Bronchial epithelial cell (primary cell): ENCODE measurements at regions not wholly inside any gene's neighbourhood (a gene's known extent, or its start where the extent isn't known, plus 50 kb on each side); places are given as distances from the start of the nearest gene placed in this dataset.

ENCODE experiments used
- DNase-seq: peaks from one replicate; pipeline ENCODE4 v3.0.0-alpha.2; 2010; ENCODE audit warnings: low read depth
- FAIRE-seq: peaks from 2 replicates; lab custom pipeline; 2011; peaks lifted over from hg19 to GRCh38; lab: Jason Lieb, UNC
- H3K27me3 ChIP-seq: 2 replicates; pipeline ENCODE4 v1.5.1; 2011; ENCODE audit warnings: low read length; ENCODE audit not compliant: control insufficient read depth, insufficient read depth
- H3K36me3 ChIP-seq: 2 replicates; pipeline ENCODE4 v1.5.1; 2011; ENCODE audit warnings: low read length; ENCODE audit not compliant: control insufficient read depth, insufficient read depth
- H3K4me3 ChIP-seq: 2 replicates; pipeline ENCODE4 v1.5.1; 2011; ENCODE audit warnings: mild to moderate bottlenecking, low read depth, low read length, control low read depth
- TF ChIP-seq, protein P1 (sequence below): IDR thresholded peaks from 2 replicates; pipeline ENCODE4 v1.5.1; 2011; ENCODE audit warnings: mild to moderate bottlenecking, moderate library complexity, low read length, control low read depth, inconsistent platforms; ENCODE audit not compliant: insufficient read depth, severe bottlenecking

DNA sequence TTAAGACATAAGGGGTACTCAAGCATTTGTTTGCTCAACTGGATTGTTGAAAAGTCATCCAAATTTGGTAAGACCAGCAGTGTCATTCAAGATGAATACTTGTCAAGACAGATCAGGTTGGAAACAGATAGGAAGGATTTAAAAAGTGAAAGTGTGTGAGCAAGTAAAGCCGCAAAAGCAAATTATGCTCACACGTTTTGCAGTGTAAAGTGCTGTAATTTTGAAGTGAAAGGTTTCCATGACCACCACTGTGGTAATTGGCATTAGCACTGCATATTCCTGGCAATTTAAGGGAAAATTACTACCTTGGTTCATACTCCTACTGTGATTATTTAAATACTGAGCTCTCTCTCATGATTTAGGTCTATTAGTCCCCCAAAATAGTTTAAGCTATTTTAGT is 704.1 kb upstream of the CCDC179 start:
- Histone ChIP-seq H3K27me3 (no peaks in the 10 kb centered on the region), H3K4me3 (no peak overlapping the region), H3K36me3 (no peaks in the 10 kb centered on the region)
- FAIRE-seq (no peak), DNase-seq (peak; percentile 29)
- TF ChIP-seq, protein P1, sequence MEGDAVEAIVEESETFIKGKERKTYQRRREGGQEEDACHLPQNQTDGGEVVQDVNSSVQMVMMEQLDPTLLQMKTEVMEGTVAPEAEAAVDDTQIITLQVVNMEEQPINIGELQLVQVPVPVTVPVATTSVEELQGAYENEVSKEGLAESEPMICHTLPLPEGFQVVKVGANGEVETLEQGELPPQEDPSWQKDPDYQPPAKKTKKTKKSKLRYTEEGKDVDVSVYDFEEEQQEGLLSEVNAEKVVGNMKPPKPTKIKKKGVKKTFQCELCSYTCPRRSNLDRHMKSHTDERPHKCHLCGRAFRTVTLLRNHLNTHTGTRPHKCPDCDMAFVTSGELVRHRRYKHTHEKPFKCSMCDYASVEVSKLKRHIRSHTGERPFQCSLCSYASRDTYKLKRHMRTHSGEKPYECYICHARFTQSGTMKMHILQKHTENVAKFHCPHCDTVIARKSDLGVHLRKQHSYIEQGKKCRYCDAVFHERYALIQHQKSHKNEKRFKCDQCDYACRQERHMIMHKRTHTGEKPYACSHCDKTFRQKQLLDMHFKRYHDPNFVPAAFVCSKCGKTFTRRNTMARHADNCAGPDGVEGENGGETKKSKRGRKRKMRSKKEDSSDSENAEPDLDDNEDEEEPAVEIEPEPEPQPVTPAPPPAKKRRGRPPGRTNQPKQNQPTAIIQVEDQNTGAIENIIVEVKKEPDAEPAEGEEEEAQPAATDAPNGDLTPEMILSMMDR, result no peak

DNA sequence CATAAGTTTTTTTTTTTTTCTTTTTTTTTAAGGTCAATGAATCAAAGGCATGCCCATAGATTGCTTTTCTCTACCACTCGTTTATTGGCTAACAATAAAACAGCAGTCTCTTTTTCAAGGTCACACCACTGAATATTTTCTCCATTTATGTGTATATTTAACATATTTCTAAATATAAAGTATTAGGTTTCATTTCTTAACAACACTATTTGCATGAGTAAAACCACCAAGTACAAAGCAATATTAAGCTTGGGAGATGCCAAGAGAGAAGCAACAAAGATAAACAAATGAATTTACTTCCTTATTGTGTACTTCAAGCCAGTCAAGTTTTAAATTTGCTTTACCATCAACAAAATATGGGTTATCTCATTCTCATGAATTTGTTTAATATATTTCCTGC is 708.9 kb upstream of the CCDC179 start:
- FAIRE-seq (no peak), DNase-seq (no peak)
- H3K4me3 ChIP-seq, result no peak overlapping the region
- TF ChIP-seq, protein P1, result no peak
- H3K36me3 ChIP-seq, result no peaks in the 10 kb centered on the region
- no peaks in the 10 kb centered on the region for H3K27me3 ChIP-seq

DNA sequence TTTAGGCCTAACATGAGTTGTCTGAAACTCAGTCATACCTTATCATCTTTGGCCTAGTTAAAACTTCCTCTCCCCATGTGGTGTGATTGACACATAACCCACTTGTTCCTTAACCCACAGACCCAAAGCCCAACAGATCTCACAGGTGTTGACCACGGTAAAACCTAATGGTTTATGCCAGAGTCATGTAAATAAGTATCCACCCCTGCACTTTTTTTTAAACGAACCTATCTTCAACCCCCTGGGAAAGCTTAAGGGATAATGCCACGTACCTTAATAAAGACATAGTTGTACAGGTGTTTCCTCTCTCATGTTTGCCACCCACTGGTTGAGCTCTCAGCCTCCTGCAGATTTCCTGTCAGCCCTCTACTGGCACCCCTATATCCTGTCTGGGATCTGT is 709.3 kb upstream of the CCDC179 start:
- Histone ChIP-seq H3K36me3 (no peaks in the 10 kb centered on the region), H3K27me3 (no peaks in the 10 kb centered on the region), H3K4me3 (no peak overlapping the region)
- DNase-seq (no peak), FAIRE-seq (no peak)
- TF ChIP-seq, protein P1, result no peak

DNA sequence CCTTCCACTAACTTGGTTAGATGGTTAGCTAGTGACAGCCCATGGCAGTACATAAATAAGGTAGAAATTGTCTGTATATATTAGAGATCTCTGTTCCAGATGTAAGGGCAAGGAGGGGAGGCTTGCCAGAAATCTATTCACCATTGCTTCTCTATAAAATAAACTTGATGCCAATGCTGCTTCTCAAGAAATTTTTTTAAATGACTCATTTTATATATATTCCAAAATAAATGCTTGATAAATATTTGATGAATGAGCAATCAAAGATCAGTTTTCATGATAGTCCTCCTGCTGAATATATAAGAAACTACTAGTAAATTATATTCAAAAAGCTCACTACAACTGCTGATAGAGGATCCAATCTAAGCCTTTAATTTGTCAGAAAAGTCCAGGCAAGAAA is 710.6 kb upstream of the CCDC179 start:
- Histone ChIP-seq H3K27me3 (no peaks in the 10 kb centered on the region), H3K36me3 (no peaks in the 10 kb centered on the region), H3K4me3 (no peak overlapping the region)
- FAIRE-seq (no peak), DNase-seq (peak; percentile 26)
- TF ChIP-seq, protein P1, result no peak

DNA sequence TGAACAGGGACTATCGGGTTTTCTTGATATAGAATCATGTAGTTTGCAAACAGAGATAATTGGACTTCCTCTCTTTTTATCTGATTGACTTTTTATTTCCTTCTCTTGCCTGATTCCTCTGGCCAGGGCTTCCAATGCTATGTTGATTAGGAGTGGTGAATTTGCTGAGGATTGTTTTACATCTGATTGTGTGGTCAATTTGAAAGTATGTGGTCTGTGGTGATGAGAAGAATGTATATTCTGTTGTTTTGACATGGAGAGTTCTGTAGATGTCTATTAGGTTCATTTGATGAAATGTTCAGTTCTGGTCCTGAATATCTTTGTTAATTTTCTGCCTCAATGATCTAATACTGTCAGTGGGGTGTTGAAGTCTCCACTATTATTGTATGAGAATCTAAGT is 713.2 kb upstream of the CCDC179 start:
- H3K36me3 ChIP-seq, result no peaks in the 10 kb centered on the region
- DNase-seq (no peak), FAIRE-seq (no peak)
- no peaks in the 10 kb centered on the region for H3K27me3 ChIP-seq
- H3K4me3 ChIP-seq, result no peak overlapping the region
- TF ChIP-seq, protein P1, result no peak

DNA sequence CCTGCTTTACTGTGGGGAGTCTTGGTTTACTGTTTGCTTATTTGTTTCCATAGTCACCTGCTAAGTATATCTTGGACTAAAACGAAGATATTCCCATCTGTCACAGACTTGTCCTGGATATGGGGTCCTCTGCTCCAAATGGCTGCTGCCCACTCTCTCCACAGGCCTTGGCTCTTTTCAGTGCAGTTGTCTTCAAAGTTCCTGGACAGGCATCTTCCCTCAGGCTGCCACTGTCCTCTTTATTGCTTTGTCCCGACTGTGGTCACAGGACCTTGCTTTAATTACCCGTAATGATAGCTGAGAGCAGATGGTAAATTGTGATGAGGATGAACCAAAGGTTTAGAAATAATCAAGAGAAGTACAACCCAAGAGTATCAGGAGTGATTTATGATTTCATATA is 713.9 kb upstream of the CCDC179 start:
- TF ChIP-seq, protein P1, result no peak
- FAIRE-seq (no peak), DNase-seq (no peak)
- H3K36me3 ChIP-seq, result no peaks in the 10 kb centered on the region
- no peak overlapping the region for H3K4me3 ChIP-seq
- no peaks in the 10 kb centered on the region for H3K27me3 ChIP-seq
